Endothelial cell (in vitro differentiated cells): ENCODE measurements at regions not wholly inside any gene's neighbourhood (a gene's known extent, or its start where the extent isn't known, plus 50 kb on each side); places are given as distances from the start of the nearest gene placed in this dataset.

ENCODE experiments used
- DNase-seq: peaks from one replicate; pipeline ENCODE4 v3.0.0; 2021; ENCODE audit warnings: low spot score
- H3K27ac Mint-ChIP-seq: one replicate; pipeline ENCODE4 v1.8.0; 2021; ENCODE audit warnings: mixed read lengths, inconsistent platforms; ENCODE audit not compliant: unreplicated experiment
- H3K27me3 Mint-ChIP-seq: one replicate; pipeline ENCODE4 v1.8.0; 2021; ENCODE audit warnings: mild to moderate bottlenecking, moderate library complexity, mixed read lengths, inconsistent platforms; ENCODE audit not compliant: unreplicated experiment
- H3K36me3 Mint-ChIP-seq: one replicate; pipeline ENCODE4 v1.8.0; 2021; ENCODE audit warnings: mild to moderate bottlenecking, low read depth, mixed read lengths, inconsistent platforms; ENCODE audit not compliant: unreplicated experiment
- H3K4me1 Mint-ChIP-seq: one replicate; pipeline ENCODE4 v1.8.0; 2021; ENCODE audit warnings: mild to moderate bottlenecking, mixed read lengths, inconsistent platforms; ENCODE audit not compliant: unreplicated experiment
- H3K4me3 Mint-ChIP-seq: one replicate; pipeline ENCODE4 v1.8.0; 2021; ENCODE audit warnings: mild to moderate bottlenecking, mixed read lengths, inconsistent platforms; ENCODE audit not compliant: unreplicated experiment
- H3K9me3 Mint-ChIP-seq: one replicate; pipeline ENCODE4 v1.8.0; 2021; ENCODE audit warnings: mixed read lengths, inconsistent platforms; ENCODE audit not compliant: unreplicated experiment
- CTCF ChIP-seq: fragments of 200-600 bp; sonication (generic); IDR thresholded peaks from one replicate; pipeline ENCODE4 v1.5.0; 2021; ENCODE audit warnings: antibody characterized with exemption; ENCODE audit not compliant: unreplicated experiment

GRCh38 chr6:80714513-80714912 is 608.0 kb downstream of the BCKDHB start:
- DNase-seq: no peak
- Mint-ChIP-seq H3K4me3 (no peak overlapping the region), H3K27ac (no peak overlapping the region), H3K36me3 (no peaks in the 10 kb centered on the region), H3K4me1 (no peaks in the 10 kb centered on the region), H3K27me3 (no peaks in the 10 kb centered on the region), H3K9me3 (no peaks in the 10 kb centered on the region)
- no peak for TF ChIP-seq CTCF

GRCh38 chr6:80698459-80698858 is 592.0 kb downstream of the BCKDHB start:
- H3K9me3 Mint-ChIP-seq: no peaks in the 10 kb centered on the region
- no peak overlapping the region for H3K27ac Mint-ChIP-seq
- DNase-seq: no peak
- no peak overlapping the region for H3K4me3 Mint-ChIP-seq
- TF ChIP-seq CTCF: no peak
- no peaks in the 10 kb centered on the region for H3K4me1 Mint-ChIP-seq
- H3K27me3 Mint-ChIP-seq: no peaks in the 10 kb centered on the region
- H3K36me3 Mint-ChIP-seq: no peaks in the 10 kb centered on the region

GRCh38 chr6:80696268-80696667 is 589.8 kb downstream of the BCKDHB start:
- H3K27ac Mint-ChIP-seq: no peak overlapping the region
- TF ChIP-seq CTCF: no peak
- H3K4me1 Mint-ChIP-seq: no peaks in the 10 kb centered on the region
- DNase-seq: no peak
- no peaks in the 10 kb centered on the region for H3K36me3 Mint-ChIP-seq
- H3K4me3 Mint-ChIP-seq: no peak overlapping the region
- no peaks in the 10 kb centered on the region for H3K27me3 Mint-ChIP-seq
- H3K9me3 Mint-ChIP-seq: no peaks in the 10 kb centered on the region

- Mint-ChIP-seq H3K36me3 (no peaks in the 10 kb centered on the region), H3K4me1 (no peaks in the 10 kb centered on the region), H3K27ac (no peak overlapping the region), H3K4me3 (no peak overlapping the region), H3K9me3 (no peaks in the 10 kb centered on the region), H3K27me3 (no peaks in the 10 kb centered on the region)
- DNase-seq: no peak
- TF ChIP-seq CTCF: no peak
Observed at GRCh38 chr6:80690551-80691131, 584.2 kb downstream of the BCKDHB start.

GRCh38 chr6:80689716-80690395 is 583.4 kb downstream of the BCKDHB start:
- DNase-seq: no peak
- Mint-ChIP-seq H3K27me3 (no peaks in the 10 kb centered on the region), H3K27ac (no peak overlapping the region), H3K36me3 (no peaks in the 10 kb centered on the region), H3K4me3 (no peak overlapping the region), H3K4me1 (no peaks in the 10 kb centered on the region), H3K9me3 (no peaks in the 10 kb centered on the region)
- no peak for TF ChIP-seq CTCF
